ENCODE measurements at regions not wholly inside any gene's neighbourhood (a gene's known extent, or its start where the extent isn't known, plus 50 kb on each side); places are given as distances from the start of the nearest gene placed in this dataset.

DNA sequence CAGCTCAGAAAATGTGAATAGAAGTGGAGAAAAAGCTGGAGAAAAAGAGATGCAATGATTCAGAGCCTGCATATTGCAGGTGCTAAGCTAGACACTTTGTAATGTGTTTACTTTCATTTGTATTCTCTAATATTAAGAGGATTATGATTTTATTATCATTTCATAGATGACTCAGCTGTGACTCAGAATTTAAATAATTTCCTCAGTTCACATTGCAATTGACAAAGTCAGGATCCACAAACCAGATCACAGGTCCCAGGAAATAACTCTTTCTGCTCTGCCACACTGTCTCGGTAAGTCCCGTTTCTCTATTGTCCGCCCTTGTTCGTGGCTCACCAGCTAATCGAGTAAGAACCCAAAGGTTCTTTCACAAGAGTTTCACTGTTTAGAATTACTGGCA is 235.4 kb upstream of the MON1B start:
- no peak overlapping the region for H3K4me3 ChIP-seq (ENCODE audit: low read depth, low read length)
- no peak for DNase-seq (ENCODE audit: low read depth)

DNA sequence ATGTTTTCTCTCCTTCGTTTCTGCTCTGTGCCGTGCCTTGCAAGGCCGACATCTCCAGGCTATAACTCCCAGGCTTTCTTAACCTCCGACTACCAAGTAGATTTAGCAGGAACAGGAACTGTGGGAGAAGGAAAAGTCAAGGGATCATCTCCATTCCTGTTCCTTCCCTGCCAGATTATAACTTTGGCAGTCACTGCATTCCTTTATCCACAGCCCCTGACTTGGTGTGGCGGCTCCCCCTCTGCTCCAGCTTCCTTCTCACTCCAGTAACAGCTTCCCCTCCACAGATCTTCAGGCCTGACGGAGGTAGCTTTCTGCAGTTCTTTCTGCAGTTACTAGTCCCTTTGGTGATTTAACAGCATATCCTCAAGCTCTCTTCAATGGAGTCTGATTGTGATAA is 234.6 kb upstream of the MON1B start:
- no peak overlapping the region for H3K4me3 ChIP-seq (ENCODE audit: low read depth, low read length)
- DNase-seq (ENCODE audit: low read depth), result no peak

DNA sequence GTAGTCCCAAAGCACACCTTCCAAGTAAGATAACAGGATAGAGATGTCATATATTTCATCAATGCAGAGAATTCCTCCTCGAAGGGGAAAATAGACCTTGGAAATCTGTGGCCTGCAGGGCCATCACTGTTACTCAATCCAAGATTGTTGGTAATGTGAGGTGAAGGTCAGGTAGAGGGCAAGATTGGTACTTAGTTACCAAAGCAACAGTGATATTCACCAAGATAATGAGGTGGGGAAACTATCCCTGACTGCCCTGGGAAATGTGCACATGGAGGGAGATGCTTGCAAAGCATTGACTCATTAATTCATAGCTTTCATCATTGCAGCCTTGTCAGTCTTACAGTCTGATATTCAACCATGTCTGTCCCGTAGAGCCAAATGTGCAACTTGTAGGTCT is 234.1 kb upstream of the MON1B start:
- DNase-seq (ENCODE audit: low read depth), result no peak
- H3K4me3 ChIP-seq (ENCODE audit: low read depth, low read length), result no peak overlapping the region

DNA sequence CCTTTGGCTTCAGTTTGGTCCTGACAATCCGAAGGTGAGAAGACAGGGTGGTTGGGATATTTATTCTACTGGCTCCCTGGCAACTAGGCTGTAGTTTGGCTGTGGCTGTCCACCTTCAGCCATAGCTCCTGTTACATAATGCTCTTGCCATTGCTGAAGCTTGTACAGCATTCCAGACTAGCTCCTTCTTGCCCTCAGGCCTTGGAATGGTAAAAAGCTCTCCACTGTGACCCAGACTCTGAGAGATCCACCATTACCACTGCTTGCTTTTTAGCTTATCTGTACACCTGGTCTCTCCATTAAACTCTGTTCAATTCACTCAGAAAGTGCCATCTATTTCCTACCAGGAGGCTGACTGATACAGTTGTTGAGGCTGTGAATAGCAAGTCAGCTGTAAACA is 231.8 kb upstream of the MON1B start:
- DNase-seq (ENCODE audit: low read depth), result no peak

DNA sequence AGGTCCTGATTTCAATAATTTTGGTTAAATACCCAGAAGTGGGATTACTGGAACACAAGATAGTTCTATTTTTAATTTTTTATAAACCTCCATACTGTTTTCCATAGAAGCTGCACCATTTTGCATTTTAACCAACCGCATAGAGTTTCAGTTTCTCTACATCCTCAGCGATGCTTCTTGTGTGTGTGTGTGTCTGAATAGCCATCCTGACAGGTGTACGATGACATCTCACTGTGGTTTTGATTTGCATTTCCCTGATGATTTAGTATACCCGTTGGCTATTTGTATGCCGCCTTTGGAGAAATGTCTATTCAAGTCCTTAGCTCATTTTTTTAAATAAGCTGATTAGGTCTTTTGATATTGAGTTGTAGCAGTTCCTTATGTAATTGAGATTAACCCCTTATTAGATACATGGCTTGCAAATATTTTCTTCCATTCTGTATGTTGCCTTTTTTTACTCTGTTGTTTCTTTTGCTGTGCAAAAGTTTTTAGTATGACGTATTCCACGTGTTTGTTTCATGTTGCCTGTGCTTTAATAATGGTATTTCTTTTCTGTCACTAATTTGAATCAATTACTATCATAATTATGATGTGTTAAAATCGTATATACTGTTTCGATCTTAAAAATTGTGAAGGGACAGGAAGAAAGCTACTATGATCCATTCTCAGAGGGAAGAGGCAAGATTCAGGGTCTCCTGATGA is 227.2 kb upstream of the MON1B start:
- DNase-seq (ENCODE audit: low read depth), result no peak

More for the DNA sequence above, 231.8 kb upstream of the MON1B start:
- H3K4me3 ChIP-seq (ENCODE audit: low read depth, low read length), result no peak overlapping the region

DNA sequence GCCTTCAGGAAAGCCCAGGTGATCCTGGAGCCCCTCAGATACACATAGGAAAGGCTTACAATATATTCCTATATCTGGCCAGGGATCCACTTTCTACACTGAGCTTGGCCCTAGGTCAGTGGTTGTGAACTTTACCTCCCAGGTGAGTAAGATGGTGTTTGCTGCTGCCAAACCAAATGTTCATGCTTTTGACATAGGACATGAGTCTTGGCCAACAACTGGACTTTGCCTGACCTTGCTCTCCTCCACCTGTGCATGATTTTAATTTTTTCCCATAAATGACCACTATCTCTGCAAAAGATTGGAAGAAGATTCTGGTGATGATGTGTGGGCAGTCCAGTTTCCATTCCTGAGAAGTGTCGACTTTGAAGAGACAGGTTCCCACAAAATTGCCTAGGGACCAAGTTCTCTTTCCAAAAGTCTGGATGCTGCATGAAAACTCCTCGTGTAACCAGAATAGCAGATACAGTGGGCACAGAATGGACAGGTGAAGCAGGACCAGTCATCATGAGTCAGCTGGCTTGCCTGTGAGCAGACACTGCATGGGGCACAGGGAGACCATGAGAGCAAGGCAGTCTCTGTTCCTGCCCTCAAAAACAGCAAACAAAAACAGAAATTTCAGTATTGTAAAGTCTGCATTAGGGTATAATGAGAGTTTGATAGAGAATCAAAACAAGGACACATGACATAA is 226.4 kb upstream of the MON1B start:
- no peak for DNase-seq (ENCODE audit: low read depth)
- no peak overlapping the region for H3K4me3 ChIP-seq (ENCODE audit: low read depth, low read length)

More for the DNA sequence above, 227.2 kb upstream of the MON1B start:
- H3K4me3 ChIP-seq (ENCODE audit: low read depth, low read length), result no peak overlapping the region

DNA sequence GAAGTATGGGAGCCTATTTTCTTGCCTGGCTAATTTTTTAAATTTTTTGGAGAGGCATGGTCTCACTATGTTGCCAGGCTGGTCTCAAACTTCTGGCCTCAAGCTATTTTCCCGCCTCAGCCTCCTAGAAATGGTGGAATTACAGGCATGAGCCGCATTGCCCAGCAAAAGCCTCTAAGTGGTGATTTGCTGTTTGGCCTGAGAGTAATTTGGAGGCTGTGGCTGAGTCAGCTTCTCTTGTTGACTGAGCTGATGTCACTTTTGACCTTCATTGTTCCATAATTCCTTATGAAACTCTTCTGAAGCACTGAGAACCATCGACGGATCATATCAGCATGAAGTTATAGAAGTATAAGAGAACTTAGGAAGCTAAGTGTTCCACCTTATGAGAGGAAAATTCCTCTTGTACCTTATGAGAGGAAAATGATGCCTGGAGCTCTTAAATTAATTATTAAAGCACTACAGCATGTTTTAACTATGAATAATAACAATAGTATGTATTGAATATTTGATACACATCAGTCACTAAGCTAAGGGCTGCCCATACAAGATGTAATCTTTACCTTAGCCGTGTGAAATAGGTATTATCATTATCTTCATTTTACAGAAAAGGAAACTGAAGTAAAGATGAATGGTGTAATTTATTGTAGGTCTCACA is 220.8 kb upstream of the MON1B start:
- DNase-seq (ENCODE audit: low read depth), result no peak

DNA sequence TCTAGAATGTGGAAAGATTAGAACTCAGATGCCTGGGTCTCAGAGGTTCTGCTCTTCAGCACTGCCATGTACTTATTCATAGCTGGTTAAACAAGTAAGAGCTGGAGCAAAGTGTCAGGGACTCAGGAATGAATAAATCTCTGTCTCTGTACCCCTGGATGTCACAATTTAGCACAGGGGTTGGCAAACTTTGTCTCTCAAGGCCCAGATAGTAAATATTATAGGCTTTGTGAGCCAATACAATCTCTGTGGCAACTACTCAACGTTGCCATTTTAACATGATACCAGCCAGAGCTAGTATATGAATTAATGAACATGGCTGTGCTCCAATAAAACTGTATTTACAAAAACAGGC is 220.3 kb upstream of the MON1B start:
- H3K4me3 ChIP-seq (ENCODE audit: low read depth, low read length), result no peak overlapping the region
- no peak for DNase-seq (ENCODE audit: low read depth)

More for the DNA sequence above, 220.8 kb upstream of the MON1B start:
- no peak overlapping the region for H3K4me3 ChIP-seq (ENCODE audit: low read depth, low read length)

DNA sequence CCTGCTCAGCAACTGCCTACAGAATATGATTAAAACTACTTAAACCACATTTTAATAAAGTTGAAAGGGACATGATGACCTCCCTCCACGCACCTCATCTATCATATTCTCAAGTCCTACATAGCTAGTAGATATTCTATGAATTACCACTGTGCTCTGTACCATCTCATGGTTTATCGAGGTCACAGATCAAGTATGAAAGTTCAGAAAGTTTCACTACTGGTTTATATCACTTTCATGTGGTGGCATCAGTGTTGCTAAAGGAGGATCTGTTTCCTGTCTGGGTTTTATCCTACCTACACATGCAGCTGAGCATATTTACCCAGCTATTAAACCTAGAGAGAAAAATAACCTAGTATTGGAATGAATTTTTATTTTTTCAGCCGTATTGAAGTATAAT is 214.9 kb upstream of the MON1B start:
- DNase-seq (ENCODE audit: low read depth), result no peak
- H3K4me3 ChIP-seq (ENCODE audit: low read depth, low read length), result no peak overlapping the region

DNA sequence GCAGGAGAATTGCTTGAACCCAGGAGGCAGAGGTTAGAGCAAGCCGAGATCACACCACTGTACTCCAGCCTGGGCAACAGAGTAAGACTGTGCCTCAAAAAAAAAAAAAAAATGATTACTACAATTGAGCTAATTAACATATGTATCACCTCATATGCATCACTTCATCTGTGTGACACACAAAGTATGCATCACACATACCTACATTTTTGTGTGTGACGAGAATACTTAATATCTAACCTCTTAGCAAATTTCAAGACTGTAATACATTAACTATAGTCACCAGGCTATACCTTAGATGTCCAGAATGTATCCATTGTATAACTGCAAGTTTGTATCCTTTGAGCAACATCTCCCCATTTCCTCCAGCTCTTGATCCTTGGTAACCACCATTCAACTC is 214.2 kb upstream of the MON1B start:
- DNase-seq (ENCODE audit: low read depth), result no peak
- no peak overlapping the region for H3K4me3 ChIP-seq (ENCODE audit: low read depth, low read length)

DNA sequence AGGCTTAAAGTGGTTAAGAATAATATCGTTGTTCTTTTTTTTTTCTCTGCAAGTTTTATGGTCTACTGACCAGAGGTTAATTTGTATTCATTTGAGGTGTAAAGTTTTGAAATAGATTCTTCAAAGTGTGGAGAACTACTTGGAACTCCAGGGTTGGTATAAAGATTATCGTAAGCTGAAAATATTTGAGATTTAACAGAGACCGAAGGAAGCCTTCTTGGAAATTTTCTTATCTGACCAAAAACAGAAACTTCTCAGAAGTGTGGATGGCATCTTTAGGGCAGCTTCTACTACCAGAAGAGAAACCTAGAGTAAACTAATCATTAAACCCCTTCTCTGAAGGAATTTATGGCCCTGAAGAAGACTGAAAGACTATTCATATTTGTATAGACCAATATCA is 206.8 kb upstream of the MON1B start:
- no peak for DNase-seq (ENCODE audit: low read depth)
- H3K4me3 ChIP-seq (ENCODE audit: low read depth, low read length), result no peak overlapping the region

DNA sequence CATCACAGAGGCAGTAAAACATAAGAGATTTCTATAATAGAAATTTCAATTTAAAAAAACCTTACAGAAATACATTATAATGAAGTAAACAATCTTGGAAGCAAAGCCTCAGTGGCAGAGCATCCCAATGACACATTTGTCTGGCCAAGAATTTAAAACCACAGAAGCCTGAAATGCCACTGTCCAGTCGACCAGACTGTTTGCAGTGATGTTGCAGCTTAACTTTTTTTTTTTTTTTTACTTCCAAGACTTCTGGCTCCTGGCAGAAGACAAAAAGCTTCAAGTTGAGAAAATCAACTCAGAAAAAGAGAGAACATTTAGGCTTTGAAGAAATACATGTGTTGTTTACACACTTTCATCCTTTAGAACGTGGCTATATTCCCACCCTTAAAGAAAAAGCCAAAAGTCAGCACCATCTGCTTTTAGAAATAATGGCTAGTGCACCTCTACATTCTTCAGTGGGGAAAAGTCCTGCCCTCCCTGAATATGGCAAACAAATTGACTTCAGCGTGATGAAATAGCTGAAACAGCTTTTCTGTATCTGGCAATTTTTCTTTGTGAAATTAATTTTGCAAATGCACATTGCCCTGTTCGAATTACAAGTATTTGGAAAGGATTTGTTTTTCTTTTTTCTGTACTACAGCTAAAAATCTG is 205.5 kb upstream of the MON1B start:
- H3K4me3 ChIP-seq (ENCODE audit: low read depth, low read length), result no peak overlapping the region
- no peak for DNase-seq (ENCODE audit: low read depth)

DNA sequence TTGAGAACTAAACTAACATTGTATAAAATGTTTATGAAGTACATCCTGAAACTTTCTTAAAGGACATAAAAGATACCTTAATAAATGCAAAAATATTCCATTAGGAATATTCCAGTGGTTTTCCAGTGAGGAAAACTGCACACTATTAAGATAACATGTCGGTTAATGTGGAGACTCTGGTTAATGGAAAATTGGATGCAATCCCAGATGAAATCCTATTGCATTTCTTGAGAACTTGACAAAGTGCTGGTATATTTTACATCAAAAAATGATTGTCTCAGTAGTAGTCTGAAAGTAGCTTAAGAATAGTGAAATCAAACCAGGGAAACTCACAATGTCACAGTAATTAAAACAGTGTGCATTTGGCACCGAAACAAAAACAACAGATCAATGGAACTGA is 202.5 kb upstream of the MON1B start:
- no peak for DNase-seq (ENCODE audit: low read depth)
- H3K4me3 ChIP-seq (ENCODE audit: low read depth, low read length), result no peak overlapping the region

DNA sequence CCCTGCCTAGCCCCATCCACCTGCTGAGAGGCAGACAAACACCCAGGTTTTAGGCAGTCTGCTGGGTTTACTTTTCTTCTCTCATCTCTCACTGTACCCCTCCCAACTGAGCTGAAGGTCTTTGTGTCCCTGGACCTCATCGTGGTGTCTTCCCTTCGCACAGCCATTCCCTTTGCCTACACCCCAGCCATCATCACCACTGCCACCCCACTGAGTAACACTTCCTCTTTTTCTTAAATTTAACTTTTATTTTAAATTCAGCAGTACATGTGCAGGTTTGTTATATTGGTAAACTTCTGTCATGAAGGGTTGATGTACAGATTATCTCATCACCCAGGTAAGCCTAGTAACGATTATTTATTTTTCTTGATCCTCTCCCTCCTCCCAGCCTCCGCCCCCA is 188.3 kb upstream of the MON1B start:
- DNase-seq (ENCODE audit: low read depth), result no peak
- no peak overlapping the region for H3K4me3 ChIP-seq (ENCODE audit: low read depth, low read length)

DNA sequence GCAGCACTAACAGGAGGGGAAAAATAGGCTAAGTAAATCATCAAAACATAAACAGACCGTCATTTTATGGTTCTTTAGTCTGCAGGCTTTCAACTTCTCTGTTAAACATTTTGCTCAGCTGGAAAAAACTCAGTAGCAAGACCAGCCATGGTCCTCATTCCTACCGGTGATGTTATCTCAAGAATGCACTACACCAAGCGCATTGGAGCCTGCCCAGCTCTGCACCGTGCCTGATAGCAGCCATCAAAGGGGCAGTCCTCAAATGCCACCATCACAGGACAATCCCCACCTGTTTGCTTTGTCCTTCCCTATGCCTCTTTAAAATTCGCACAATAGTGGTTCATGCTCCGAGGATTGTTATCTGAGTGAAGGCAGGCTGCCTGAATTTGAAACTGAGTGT is 181.5 kb upstream of the MON1B start:
- DNase-seq (ENCODE audit: low read depth), result no peak

DNA sequence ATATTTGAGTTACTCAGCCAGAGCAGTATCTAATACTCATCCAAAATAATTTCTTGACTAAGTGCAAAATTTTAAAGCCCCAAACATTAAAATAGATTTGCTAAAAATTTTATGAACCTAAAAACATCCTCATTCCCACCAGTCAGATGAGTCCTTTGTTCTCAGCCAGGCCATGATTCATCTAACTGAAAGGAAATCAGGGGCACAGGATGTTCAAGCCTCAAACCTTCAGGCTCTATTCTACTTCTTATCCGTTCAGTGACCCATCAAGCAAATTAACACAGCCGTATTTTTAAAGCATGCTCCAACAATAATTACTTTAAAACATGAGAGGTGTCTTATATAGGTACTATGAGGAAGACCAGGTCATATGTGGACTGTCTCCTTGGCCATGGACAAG is 176.5 kb upstream of the MON1B start:
- H3K4me3 ChIP-seq (ENCODE audit: low read depth, low read length), result no peak overlapping the region
- no peak for DNase-seq (ENCODE audit: low read depth)

More for the DNA sequence above, 181.5 kb upstream of the MON1B start:
- H3K4me3 ChIP-seq (ENCODE audit: low read depth, low read length), result no peak overlapping the region

DNA sequence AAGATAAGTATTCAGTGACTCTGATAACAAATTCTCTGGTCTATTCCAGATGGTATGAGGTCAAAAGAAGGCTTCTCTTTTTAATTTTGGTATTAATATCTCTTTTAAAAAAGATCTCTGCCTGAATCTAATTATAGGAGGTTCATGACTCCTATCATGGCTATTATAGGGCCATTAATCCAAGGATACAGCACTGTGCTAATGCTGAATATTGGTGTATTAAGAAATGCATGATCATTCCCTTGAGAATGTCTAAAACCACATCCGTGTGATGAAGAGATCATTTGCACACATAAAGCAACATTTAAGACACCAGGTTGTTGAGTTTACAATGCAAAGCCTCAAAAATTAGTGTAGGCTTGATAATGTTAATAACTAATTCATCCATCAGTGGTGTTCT is 160.4 kb upstream of the MON1B start:
- no peak overlapping the region for H3K4me3 ChIP-seq (ENCODE audit: low read depth, low read length)
- no peak for DNase-seq (ENCODE audit: low read depth)

DNA sequence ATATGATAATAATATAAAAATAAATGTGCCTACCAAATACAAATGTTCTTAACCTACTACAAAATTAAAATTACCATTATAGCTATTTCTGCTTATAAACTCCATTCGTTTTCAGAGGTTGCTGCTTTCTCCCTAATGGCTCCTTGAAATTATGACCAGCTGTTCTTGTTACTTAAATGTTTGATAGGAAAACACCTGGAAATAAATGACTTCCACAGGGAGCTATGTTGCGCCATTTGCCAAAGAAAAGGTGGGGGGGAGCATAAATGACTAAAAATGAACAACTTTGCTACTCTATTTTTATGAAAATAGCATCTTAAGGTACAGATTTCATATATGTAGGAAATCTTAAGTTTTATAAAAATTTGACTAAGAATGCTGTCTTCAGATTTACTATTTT is 157.5 kb upstream of the MON1B start:
- H3K4me3 ChIP-seq (ENCODE audit: low read depth, low read length), result no peak overlapping the region
- DNase-seq (ENCODE audit: low read depth), result no peak

DNA sequence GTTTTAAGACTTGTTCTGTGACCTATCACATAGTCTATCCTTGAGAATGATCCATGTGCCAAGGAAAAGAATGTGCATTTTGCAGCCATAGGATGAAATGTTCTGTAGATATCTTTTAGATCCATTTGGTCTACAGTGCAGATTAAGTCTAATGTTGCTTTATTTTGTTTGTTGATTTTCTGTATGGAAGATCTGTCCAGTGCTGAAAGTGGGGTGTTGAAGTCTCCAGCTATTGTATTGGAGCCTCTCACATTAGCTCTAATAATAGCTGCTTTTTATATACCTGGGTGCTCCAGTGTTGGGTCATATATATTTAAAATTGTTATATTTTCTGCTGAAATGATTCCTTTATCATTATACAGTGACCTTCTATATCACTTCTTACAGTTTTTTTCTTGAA is 155.6 kb upstream of the MON1B start:
- no peak overlapping the region for H3K4me3 ChIP-seq (ENCODE audit: low read depth, low read length)

DNA sequence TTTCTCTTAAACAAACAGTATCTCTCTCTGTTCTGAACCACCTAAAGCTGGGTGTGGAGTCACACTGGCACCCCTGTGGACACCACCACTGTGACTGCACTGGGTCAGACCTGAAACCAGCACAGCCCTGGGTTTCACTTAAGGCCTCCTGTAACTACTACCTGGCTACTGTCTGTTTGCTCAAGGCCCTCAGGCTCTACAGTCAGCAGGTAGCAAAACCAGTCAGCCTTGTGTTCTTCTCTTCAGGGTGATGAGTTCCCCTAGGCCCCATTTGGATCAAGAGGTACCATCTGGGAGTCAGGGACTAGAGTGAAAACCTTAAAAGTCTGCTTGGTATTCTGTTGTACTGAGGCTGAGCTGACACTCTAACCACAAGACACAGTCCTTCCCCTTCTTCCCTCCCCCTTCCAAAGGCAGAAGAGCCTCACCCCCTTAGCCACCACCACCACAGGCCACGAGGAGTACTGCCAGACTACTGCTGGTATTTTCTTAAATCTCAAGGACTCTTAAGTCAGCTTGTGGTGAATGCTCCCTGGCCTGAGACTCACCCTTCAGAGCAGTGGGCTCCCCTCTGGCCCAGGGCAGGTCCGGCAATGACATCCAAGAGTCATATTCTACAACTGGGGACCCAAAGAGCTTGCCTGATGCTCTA is 153.2 kb upstream of the MON1B start:
- H3K4me3 ChIP-seq (ENCODE audit: low read depth, low read length), result no peak overlapping the region
- no peak for DNase-seq (ENCODE audit: low read depth)

More for the DNA sequence above, 155.6 kb upstream of the MON1B start:
- DNase-seq (ENCODE audit: low read depth), result no peak
